ENCODE measurements at regions not wholly inside any gene's neighbourhood (a gene's known extent, or its start where the extent isn't known, plus 50 kb on each side); places are given as distances from the start of the nearest gene placed in this dataset.

- TF ChIP-seq CTCF (IDR thresholded peaks at IDR 0.05; ENCODE audit: insufficient read depth, low read length) = no peak
- TF ChIP-seq POLR2AphosphoS5 (IDR thresholded peaks at IDR 0.05; ENCODE audit: low read depth) = no peak
- TF ChIP-seq GABPA (IDR thresholded peaks at IDR 0.05; ENCODE audit: low read depth) = no peak
- TF ChIP-seq SPI1 (IDR thresholded peaks at IDR 0.05; ENCODE audit: borderline replicate concordance, low read depth) = no peak
Measured at GRCh38 chr4:166459621-166460020, 586.6 kb downstream of the TLL1 start.

Measured in HL-60 (cell line).